NCI-H1048 (cell line): ENCODE measurements at regions not wholly inside any gene's neighbourhood (a gene's known extent, or its start where the extent isn't known, plus 50 kb on each side); places are given as distances from the start of the nearest gene placed in this dataset.

ENCODE experiments used
- DNase-seq: peaks from one replicate; lab custom pipeline; 2025; lab: John Stamatoyannopoulos, UW

GRCh38 chr6:10237298-10238038 is 177.4 kb downstream of the TFAP2A start:
- DNase-seq, result no peak

- DNase-seq, result no peak
Observed at GRCh38 chr6:10235344-10235743, 179.5 kb downstream of the TFAP2A start.

- DNase-seq, result no peak
Observed at GRCh38 chr6:10230531-10230930, 184.3 kb downstream of the TFAP2A start.

GRCh38 chr6:10223841-10224240 is 191.0 kb downstream of the TFAP2A start:
- DNase-seq, result no peak

GRCh38 chr6:10221178-10221577 is 193.7 kb downstream of the TFAP2A start:
- no peak for DNase-seq

- no peak for DNase-seq
Observed at GRCh38 chr6:10219510-10219909, 195.4 kb downstream of the TFAP2A start.

- DNase-seq, result no peak
Observed at GRCh38 chr6:10217111-10217510, 197.8 kb downstream of the TFAP2A start.

- no peak for DNase-seq
Observed at GRCh38 chr6:10215326-10216110, 199.4 kb downstream of the TFAP2A start.

GRCh38 chr6:10210052-10210451 is 204.8 kb downstream of the TFAP2A start:
- DNase-seq, result no peak

- no peak for DNase-seq
Observed at GRCh38 chr6:10205892-10206291, 209.0 kb downstream of the TFAP2A start.

- DNase-seq, result no peak
Observed at GRCh38 chr6:10205120-10205519, 209.8 kb downstream of the TFAP2A start.

GRCh38 chr6:10203651-10204050 is 211.2 kb downstream of the TFAP2A start:
- no peak for DNase-seq

- DNase-seq, result no peak
Observed at GRCh38 chr6:10202581-10202980, 212.3 kb downstream of the TFAP2A start.

GRCh38 chr6:10201606-10202510 is 213.0 kb downstream of the TFAP2A start:
- no peak for DNase-seq

GRCh38 chr6:10196090-10196489 is 218.8 kb downstream of the TFAP2A start:
- no peak for DNase-seq

GRCh38 chr6:10194816-10195672 is 219.8 kb downstream of the TFAP2A start:
- DNase-seq, result no peak

- DNase-seq, result no peak
Observed at GRCh38 chr6:10193321-10193720, 221.6 kb downstream of the TFAP2A start.

- DNase-seq, result no peak
Observed at GRCh38 chr6:10190042-10190441, 224.8 kb downstream of the TFAP2A start.

GRCh38 chr6:10184371-10185227 is 230.3 kb downstream of the TFAP2A start:
- no peak for DNase-seq
